ENCODE measurements at regions not wholly inside any gene's neighbourhood (a gene's known extent, or its start where the extent isn't known, plus 50 kb on each side); places are given as distances from the start of the nearest gene placed in this dataset.

DNA sequence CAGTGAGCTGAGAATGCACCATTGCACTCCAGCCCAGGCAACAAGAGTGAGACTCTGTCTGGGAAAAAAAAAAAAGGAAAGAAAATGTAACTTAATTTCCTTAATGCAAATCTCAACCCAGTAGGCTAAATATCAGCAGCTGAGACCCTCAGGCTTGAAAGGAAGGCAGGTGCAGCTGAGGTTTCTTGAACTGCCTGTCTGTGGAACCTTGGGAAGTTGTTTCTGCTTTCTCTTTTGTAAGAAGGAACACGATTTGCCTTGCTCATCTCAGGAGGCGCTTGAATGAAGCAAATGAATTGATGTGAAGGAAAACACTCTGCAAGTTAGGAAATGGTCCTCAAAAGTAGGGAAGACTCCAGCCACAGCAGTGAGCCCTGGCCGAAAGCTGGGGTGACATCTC lies 143.3 kb downstream of the IRX1 start:
- no peaks in the 10 kb centered on the region for H3K36me3 ChIP-seq (ENCODE audit: control insufficient read depth, insufficient read depth, low read length)
- TF ChIP-seq, protein P1, sequence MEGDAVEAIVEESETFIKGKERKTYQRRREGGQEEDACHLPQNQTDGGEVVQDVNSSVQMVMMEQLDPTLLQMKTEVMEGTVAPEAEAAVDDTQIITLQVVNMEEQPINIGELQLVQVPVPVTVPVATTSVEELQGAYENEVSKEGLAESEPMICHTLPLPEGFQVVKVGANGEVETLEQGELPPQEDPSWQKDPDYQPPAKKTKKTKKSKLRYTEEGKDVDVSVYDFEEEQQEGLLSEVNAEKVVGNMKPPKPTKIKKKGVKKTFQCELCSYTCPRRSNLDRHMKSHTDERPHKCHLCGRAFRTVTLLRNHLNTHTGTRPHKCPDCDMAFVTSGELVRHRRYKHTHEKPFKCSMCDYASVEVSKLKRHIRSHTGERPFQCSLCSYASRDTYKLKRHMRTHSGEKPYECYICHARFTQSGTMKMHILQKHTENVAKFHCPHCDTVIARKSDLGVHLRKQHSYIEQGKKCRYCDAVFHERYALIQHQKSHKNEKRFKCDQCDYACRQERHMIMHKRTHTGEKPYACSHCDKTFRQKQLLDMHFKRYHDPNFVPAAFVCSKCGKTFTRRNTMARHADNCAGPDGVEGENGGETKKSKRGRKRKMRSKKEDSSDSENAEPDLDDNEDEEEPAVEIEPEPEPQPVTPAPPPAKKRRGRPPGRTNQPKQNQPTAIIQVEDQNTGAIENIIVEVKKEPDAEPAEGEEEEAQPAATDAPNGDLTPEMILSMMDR (IDR thresholded peaks at IDR 0.05): no peak
- no peak overlapping the region for H3K9ac ChIP-seq
- H3K4me1 ChIP-seq: no peaks in the 10 kb centered on the region
- H3K9me3 ChIP-seq (ENCODE audit: control insufficient read depth, low read length): no peaks in the 10 kb centered on the region
- H3K27ac ChIP-seq: no peak overlapping the region
- H3K79me2 ChIP-seq: no peaks in the 10 kb centered on the region
- no peaks in the 10 kb centered on the region for H3K27me3 ChIP-seq (ENCODE audit: control insufficient read depth, insufficient read depth, low read length)
- no peak overlapping the region for H3K4me3 ChIP-seq (ENCODE audit: low read depth, low read length)
- no peak overlapping the region for H2AFZ ChIP-seq
- H3K4me2 ChIP-seq (ENCODE audit: low read length): no peak overlapping the region

DNA sequence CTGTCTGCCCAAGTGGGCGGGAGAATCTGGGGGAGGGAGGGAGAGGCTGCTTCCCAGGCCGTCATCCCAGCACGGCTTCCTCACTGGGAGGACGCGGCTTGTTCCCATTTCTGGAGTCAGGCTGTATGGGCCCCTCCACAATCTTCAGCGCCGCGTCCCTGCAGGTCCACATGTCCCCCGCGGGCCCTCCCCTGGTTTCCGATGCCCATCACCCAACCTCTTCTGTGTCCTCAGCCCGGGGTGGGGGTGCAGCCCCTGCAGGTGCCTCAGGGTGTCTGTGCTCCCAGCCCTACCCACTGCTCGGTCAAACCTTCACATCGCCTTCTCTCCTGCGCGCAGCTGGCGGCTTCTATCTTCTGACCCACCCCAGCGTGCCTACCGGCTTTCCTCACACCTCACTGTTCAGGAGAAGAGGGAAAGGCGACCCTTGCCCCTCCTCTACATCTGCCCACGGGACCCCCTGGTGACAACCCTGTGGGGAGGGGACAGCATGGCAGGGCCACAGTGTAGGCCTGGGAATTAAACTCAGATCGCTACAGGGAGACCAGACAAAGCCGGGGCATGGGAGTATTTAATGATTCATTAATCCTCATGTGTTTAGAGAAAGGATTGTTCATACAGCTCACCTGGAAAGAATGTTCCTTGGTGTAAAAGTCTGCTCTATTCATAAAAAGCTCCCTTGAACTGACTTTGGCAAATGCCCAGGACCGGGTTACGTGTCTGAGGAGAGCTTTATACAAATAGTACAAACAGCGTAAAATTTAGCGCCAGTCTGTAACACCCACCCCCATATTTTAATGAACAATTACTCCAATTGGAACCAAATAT lies 145.1 kb downstream of the IRX1 start:
- Histone ChIP-seq H3K27ac (no peak overlapping the region), H3K4me2 (ENCODE audit: low read length) (no peak overlapping the region), H3K4me3 (ENCODE audit: low read depth, low read length) (no peak overlapping the region), H3K4me1 (no peaks in the 10 kb centered on the region), H3K36me3 (ENCODE audit: control insufficient read depth, insufficient read depth, low read length) (no peaks in the 10 kb centered on the region), H3K79me2 (no peaks in the 10 kb centered on the region), H3K9me3 (ENCODE audit: control insufficient read depth, low read length) (no peaks in the 10 kb centered on the region), H2AFZ (no peak overlapping the region), H3K27me3 (ENCODE audit: control insufficient read depth, insufficient read depth, low read length) (no peaks in the 10 kb centered on the region), H3K9ac (no peak overlapping the region)
- TF ChIP-seq, protein P1 (IDR thresholded peaks at IDR 0.05): no peak

GRCh38 chr5:3741374-3741770 lies 145.7 kb downstream of the IRX1 start:
- no peak overlapping the region for H2AFZ ChIP-seq
- no peaks in the 10 kb centered on the region for H3K4me1 ChIP-seq
- H3K27me3 ChIP-seq (ENCODE audit: control insufficient read depth, insufficient read depth, low read length): no peaks in the 10 kb centered on the region
- TF ChIP-seq, protein P1 (IDR thresholded peaks at IDR 0.05): no peak
- no peak overlapping the region for H3K9ac ChIP-seq
- H3K4me3 ChIP-seq (ENCODE audit: low read depth, low read length): no peak overlapping the region
- no peaks in the 10 kb centered on the region for H3K36me3 ChIP-seq (ENCODE audit: control insufficient read depth, insufficient read depth, low read length)
- H3K79me2 ChIP-seq: no peaks in the 10 kb centered on the region
- no peak overlapping the region for H3K27ac ChIP-seq
- H3K9me3 ChIP-seq (ENCODE audit: control insufficient read depth, low read length): no peaks in the 10 kb centered on the region
- H3K4me2 ChIP-seq (ENCODE audit: low read length): no peak overlapping the region

- Histone ChIP-seq H3K4me2 (ENCODE audit: low read length) (no peak overlapping the region), H3K27me3 (ENCODE audit: control insufficient read depth, insufficient read depth, low read length) (no peaks in the 10 kb centered on the region), H3K9ac (no peak overlapping the region), H3K36me3 (ENCODE audit: control insufficient read depth, insufficient read depth, low read length) (no peaks in the 10 kb centered on the region), H3K79me2 (no peaks in the 10 kb centered on the region), H3K27ac (no peak overlapping the region), H3K4me3 (ENCODE audit: low read depth, low read length) (no peak overlapping the region), H3K4me1 (no peaks in the 10 kb centered on the region), H3K9me3 (ENCODE audit: control insufficient read depth, low read length) (no peaks in the 10 kb centered on the region), H2AFZ (no peak overlapping the region)
- TF ChIP-seq, protein P1 (IDR thresholded peaks at IDR 0.05): no peak
Observed at GRCh38 chr5:3742750-3743149, 147.1 kb downstream of the IRX1 start.

DNA sequence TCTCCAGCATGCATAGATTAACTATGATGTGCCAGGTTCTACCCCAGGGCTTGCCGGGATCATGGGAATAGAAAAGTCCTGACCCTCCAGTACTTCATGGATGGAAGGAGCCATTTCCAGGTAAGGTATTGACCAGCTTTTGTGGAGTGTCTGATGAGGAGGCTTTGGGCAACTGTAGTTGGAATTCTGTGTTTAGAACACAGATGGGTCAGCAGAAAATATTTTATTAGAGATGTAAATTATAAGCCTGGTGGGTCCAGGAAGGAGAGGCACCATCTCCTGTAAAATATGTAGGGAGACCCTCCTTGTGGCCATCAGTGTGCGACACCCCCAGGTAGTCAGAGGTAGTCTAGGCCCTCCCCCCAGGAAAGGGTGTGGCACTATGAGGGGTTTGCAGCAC lies 156.2 kb downstream of the IRX1 start:
- Histone ChIP-seq H3K36me3 (ENCODE audit: control insufficient read depth, insufficient read depth, low read length) (no peaks in the 10 kb centered on the region), H3K9me3 (ENCODE audit: control insufficient read depth, low read length) (no peaks in the 10 kb centered on the region), H3K4me1 (no peaks in the 10 kb centered on the region), H3K79me2 (no peaks in the 10 kb centered on the region), H2AFZ (no peak overlapping the region), H3K27me3 (ENCODE audit: control insufficient read depth, insufficient read depth, low read length) (no peaks in the 10 kb centered on the region), H3K4me3 (ENCODE audit: low read depth, low read length) (no peak overlapping the region), H3K4me2 (ENCODE audit: low read length) (no peak overlapping the region), H3K9ac (no peak overlapping the region), H3K27ac (no peak overlapping the region)
- TF ChIP-seq, protein P1 (IDR thresholded peaks at IDR 0.05): no peak
